ENCODE measurements at regions not wholly inside any gene's neighbourhood (a gene's known extent, or its start where the extent isn't known, plus 50 kb on each side); places are given as distances from the start of the nearest gene placed in this dataset.

DNA sequence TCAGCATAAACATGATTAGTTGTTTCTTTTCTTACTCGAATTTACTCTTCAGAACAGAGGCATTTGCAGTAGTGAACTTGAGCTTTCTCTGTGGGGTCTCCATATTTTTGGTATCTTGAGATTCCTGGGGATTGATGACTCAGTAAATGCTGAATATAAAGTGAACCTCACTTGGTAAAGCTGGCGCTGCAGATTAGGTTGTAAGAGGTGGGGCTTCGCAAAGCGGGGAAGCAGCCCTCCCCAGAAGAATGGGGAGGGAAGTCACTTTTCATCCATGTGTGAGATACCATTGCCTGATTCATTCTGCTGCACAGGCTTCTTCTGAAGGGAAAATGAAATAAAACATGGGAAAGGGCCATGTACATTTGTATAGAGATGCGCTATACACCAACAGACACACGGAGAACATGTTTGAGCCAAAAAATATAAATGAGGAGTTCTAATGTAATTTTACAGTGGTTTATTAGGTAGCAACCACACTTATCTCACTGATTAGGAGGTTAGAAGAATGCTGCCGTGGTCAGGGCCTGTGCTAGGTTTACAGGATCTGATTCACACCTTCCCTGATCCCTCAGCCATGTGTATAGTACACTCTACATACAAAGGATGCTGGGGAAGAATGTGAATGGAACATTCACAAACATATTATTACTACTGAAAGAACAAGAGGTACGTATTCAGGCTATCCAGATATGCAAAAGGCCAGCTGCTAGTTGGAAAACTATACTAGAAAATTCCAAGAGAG is 63.5 kb downstream of the DNTTIP2 start:
- FAIRE-seq (no peak), DNase-seq (ENCODE audit: low spot score) (no peak)

DNA sequence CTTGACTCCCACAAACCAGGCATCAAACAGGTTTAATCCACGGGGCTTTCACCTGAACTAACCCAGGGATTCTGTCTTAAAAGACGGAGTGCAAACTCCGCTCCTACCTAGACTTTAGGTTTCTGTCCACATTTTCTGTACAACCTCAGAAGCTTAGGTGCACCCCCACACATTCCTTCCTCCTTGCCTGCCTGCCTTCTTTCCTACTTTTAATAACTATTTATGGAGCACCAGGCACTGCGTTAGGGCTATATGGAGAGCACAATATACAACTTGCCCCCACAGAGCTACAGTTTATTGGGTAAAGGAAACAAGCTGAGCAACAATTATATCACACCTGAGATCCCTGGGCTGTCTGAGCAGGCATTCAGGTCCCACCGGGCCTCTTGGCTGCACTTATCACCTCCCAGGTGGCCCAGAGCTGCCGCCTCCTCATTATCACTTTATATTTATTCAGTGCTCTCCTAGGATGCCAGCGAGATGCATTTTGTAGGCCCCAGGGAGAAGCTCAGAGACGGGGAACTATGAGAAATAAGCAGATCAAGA is 64.1 kb downstream of the DNTTIP2 start:
- FAIRE-seq: no peak
- DNase-seq (ENCODE audit: low spot score): no peak

DNA sequence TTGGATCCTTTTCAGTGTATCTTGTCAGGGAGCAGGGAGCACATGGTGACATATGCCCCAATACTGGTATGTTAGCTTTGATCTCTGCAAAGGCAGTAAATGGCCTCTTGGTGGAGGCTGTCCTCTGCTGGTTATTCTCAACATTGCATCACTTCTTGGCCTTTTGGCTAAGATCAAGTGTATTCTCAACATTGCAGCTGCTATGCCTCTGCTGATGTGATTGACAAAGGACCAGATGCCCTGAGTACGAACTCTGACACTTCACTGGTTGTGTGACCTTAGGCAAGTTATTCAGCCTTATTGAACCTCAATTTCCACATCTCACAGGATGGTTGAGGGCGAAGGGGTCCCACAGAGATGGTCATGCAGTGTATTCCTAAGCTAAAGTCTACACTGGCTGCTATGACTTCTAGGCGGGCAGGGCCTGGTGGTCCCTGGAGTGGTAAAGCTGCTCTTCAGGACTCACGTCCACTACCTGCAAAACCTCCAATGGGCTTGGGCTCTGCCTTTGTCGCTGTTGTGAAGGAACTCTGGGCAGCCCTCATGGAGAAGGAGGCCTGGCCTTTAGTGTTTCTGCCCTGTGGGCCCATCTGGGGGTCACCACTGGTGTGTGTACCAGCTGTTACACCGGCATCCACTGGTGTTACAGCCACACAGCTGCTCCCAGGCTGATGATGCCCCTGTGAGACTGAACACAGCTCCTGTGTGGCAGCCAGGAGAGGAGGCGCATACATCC is 64.8 kb downstream of the DNTTIP2 start:
- peak; percentile 73 for FAIRE-seq
- DNase-seq (ENCODE audit: low spot score): peak; percentile 70

DNA sequence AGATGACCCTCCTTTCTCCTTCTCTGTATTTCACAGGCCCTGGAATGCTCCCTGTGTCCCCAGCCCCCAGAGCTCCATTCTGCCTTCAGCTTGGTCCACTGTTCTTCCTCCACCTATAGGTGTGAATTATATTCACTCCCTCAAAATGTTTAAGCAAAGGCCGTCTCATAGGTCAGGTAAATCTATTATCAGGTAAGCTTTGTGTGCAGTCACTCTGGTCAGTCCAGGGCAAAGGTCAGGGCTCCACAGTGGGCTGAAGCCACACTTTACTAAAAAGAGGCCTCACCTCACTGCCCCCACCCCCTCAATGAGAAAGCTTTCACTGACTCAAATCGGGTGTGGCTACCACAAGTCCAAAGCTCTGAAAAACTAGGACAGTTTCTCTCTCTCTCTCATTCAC is 65.9 kb downstream of the DNTTIP2 start:
- FAIRE-seq: no peak
- no peak for DNase-seq (ENCODE audit: low spot score)

DNA sequence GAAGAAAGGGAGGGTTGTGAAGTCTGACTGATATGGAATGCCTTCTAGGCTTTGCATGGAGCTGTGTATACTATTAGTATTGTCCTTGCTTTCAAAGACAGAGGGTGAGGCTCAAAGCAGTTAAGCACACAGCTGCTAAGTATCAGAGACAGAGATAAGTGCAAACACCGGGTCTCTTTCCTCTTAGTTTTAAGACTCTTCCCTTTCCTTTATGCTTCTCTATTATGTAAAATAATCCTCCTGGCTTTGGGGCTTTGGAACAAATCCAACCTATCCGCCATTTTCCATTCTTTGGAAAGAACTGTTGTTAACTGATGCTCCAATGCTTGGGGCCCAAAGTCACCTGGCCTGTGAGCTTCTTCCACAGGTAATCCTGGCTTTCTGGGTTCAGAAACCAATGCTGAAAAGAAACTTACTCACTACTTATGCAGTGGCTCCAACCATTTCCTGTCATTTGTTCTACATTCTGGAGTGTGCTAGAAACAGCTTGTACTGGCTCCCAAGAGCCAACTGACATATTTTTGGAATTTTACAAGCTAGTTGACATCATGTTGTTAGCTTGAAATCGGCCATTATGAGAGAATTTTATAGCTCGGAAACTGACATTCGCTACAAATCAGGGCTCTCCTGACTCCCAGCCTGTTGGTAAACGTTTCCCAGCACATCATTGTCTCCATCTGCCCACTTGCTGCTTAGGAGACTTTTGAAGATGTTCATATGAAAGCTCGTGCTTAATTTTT is 67.5 kb downstream of the DNTTIP2 start:
- DNase-seq (ENCODE audit: low spot score) (no peak), FAIRE-seq (no peak)

DNA sequence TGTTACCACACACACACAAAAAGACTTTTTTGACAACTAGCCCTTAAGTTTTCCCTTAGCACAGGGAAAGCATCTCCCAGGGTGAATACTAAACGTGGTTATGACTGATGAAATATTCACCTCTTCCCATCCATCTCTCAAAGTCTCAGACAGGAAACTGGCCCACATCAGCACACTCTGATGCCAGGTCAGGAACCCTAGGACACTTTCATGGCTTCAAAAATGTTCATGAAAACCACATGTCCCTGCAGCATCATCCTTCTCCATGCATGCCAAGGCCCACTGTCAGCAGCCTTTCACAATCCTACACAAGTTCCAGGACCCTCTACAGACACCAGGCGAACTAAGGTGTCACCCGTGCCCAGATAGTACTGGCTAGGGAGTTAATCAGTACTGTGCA is 68.7 kb downstream of the DNTTIP2 start:
- FAIRE-seq: no peak

DNA sequence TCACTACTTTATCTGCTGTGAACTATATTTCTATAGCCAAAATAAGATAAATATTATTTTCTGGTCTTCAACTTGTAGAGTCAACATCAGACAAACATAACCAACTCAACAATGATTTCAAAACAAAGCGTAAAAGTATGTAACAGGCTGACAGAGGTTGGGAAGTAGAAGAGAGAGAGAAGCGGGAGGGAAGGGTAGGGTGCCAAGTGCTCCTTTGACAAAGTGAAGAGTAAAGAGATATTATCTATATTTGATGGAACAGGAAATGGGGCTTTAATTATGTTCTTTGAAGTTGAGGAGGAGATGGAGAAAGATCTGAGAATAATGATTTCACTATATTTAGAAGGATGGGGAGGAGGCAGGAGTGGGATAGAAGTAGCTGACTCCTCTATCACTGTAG is 70.1 kb downstream of the DNTTIP2 start:
- no peak for DNase-seq (ENCODE audit: low spot score)

More for the DNA sequence above, 68.7 kb downstream of the DNTTIP2 start:
- DNase-seq (ENCODE audit: low spot score): no peak

DNA sequence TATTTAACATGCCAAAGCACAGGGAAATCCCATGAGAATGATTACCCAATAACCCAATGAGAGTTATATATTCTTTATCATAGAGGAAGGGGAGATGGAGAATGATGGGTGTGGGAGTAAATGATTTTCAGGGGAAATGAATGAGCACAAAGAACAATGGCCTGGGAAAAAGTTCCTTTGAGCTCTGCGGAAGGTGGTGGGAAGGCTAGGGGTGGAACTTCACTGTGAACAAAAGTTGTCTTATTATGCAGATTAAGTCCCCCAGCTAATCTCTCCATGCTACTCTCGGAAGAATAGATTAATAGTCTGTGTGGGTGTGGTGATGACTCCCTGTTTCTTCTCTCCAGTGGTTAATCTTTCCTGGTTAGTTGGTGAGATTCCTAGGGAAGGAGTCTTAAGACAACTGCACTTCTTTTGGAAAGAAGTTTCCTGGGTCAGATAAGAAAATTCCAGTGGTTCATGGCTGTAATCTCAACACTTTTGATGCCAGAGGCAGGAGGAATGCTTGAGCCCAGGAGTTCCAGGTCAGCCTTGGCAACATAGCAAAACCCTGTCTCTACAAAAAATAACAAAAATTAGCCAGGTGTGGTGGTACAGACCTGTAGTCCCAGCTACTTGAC is 71.6 kb downstream of the DNTTIP2 start:
- no peak for FAIRE-seq
- DNase-seq (ENCODE audit: low spot score): no peak

More for the DNA sequence above, 70.1 kb downstream of the DNTTIP2 start:
- FAIRE-seq: no peak

DNA sequence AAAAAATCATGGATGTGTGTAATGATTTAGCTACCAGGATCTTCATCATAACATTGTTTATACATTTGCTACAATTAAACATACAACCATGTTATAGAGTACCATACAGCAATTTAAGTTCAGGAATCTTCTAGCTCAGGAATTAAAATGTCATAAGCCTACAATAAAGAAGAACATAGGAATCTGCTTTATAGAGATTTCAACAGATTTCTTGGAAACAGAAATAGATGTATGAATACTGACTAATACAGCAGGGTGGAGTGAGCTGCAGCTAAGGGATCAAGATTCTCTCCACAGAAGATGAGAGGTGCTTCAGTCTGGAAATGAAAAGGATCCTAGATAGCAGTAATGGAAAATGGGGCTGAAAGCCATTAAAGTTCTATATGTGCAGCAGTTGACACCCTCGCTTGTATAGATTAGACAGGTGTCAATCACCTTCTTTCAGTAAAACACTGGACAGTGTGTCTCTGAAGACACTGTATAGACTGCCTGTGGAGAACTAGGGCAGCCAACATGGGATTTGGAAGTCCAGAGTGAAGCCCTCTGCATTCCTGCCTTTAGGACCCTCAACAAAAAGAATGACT is 73.9 kb downstream of the DNTTIP2 start:
- FAIRE-seq: no peak

DNA sequence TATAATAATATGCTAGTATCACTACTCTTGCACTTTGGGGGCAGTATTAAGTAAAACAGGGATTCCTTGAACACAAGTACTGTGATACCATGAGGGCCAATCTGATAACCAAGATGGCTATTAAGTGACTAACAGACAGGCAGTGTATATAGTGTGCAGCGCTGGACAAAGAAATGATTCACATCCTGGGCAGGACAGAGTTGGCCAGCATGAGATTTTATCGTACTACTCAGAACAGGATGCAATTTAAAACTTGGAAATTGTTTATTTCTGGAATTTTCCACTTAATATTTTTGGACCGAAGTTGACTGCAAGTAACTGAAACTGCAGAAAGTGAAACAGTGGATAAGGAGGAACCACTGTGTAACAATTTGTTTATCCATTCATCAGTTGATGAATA is 74.6 kb downstream of the DNTTIP2 start:
- FAIRE-seq: no peak

More for the DNA sequence above, 73.9 kb downstream of the DNTTIP2 start:
- DNase-seq (ENCODE audit: low spot score): no peak

DNA sequence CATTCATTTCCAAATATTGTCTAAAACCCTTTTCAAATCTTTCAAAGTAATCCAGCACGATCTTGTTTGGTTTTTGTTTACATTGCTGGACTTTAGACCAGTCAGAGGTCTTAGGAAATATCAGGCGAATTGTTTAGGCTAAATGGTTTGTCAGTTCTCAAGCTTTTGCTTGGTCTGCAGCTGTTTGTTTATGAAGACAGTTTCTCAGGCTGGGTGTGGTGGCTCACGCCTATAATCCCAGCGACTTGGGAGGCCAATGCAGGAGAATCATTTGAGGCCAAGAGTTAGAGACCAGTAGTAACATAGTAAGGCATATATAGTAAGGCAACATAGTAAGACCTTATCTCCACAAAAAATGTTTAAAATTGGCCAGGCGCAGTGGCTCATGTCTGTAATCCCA is 77.5 kb downstream of the DNTTIP2 start:
- FAIRE-seq (no peak), DNase-seq (ENCODE audit: low spot score) (no peak)

More for the DNA sequence above, 74.6 kb downstream of the DNTTIP2 start:
- peak; percentile 49 for DNase-seq (ENCODE audit: low spot score)

DNA sequence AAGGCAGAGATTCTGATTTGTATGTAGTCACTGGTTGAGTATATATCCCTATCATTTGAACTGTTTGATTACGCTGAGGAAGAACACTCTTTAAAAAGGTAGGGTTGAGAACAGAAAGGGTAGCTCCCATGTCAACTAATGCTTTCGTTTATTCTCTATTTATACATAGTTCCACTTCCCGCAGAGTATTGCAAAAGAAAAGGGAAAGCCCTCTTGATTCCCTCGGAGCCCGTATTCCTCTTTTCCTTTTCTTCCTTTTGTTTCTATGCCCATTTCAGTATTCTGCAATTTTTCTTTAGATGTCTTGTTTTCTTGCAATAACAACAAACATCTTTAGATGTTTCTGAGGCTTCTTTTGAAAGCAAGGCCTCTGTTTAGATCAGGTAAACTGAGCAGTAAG is 78.2 kb downstream of the DNTTIP2 start:
- no peak for FAIRE-seq
- no peak for DNase-seq (ENCODE audit: low spot score)

DNA sequence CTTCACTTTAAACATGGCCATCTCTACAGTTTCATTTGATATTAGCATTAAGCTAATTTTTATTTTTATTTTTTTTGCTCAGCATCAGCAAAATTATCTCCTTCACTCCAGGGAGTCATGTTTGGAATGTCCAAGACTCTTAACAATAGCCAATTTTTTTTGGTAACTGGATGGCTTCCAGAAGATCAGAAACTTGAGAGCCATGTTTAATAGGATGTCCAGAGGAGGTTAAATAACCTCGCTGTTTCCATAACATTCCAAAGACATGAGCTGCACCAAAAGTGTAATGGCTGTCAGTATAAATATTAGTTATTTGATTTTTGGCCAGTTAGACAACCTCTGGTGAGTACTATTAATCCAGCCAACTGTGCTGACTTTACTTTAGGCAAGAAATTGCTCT is 80.7 kb downstream of the DNTTIP2 start:
- FAIRE-seq: no peak
- DNase-seq (ENCODE audit: low spot score): peak; percentile 44

DNA sequence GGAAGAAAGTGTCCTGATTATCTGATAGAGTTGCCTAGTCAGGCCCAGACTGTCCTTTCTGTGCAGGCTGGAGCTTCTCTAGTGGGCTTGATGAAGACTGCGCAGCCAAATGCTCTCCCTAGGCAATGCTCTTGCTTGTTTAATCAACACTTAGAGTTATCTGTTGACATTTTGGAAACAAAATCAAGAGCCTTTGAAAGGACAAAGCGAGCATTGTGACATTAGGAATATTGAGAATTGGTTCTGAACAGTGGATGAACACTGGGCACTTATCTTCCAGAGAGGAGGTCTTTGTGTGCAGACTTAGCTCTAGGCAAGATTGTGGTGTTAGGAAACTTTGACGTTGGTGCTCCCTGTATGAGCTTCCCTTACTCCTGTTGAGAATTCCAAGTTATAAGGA is 94.5 kb downstream of the DNTTIP2 start:
- FAIRE-seq (no peak), DNase-seq (ENCODE audit: low spot score) (no peak)

DNA sequence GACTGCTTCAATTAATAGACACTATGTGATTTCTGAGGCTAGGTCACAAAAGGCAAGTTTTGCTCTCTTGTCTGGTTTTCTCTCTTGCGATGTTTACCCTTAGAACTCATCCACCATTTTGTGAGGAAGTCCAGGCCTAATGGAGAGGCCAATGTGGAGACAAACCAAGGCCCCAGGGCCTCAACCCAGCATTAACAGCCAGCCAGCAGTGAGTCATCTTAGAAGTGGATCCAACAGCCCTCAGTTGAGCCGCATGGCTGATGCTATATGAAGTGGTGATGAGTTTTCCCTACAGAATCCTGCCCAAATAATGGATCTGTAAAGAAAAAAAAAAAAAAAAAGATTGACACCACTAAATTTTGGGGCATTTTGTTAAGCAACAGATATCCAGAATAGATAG is 95.1 kb downstream of the DNTTIP2 start:
- FAIRE-seq (no peak), DNase-seq (ENCODE audit: low spot score) (no peak)

DNA sequence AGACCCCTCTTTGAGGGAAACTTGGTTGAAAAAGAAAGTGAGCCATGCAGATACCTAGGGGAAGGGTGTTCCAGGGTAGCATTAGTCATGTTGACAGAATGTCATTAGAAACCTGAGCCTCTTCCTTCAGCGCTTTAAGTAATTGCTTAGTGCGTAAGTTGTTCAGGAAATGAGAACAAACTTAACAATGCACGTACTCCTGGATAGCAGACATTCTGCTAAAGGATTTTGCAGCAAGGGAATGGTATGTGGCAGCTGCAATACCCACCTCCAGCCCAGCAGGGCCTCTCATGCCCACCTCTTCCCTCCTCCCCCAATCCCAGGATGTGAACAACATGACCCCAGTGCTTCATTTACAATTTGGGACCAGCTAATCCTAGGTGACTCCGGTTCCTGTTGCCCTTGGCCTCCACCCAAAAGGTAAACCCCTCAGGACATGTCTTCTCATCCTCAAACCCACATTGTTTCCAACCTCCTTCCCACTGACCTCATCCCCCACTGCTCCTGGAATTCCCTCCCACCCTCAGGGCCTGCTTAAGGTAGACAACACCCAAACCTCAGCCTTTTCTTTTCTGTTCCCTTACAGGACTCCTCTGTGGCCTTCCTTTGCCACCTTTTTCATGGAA is 98.0 kb upstream of the BCAR3 start:
- DNase-seq (ENCODE audit: low spot score) (peak; percentile 82), FAIRE-seq (peak; percentile 66)

DNA sequence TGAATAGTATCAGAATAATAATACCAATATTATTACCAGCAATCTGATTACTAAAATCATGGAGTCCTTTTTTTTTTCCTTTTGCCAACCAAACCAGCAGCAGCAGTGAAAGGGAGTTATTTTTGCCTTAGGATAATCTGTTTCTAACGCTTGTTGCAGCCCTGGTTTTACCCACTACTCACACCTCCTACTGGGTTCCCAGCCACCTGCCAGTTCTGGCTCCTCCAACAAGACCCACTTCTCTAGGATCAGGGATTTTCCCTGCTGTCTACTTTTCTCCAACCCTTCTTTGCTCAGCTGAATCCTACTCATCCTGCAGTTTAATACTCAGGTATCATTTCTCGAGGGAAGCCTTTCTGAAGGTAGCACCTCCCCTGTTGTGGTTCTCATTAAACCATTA is 96.8 kb upstream of the BCAR3 start:
- no peak for FAIRE-seq
- no peak for DNase-seq (ENCODE audit: low spot score)

DNA sequence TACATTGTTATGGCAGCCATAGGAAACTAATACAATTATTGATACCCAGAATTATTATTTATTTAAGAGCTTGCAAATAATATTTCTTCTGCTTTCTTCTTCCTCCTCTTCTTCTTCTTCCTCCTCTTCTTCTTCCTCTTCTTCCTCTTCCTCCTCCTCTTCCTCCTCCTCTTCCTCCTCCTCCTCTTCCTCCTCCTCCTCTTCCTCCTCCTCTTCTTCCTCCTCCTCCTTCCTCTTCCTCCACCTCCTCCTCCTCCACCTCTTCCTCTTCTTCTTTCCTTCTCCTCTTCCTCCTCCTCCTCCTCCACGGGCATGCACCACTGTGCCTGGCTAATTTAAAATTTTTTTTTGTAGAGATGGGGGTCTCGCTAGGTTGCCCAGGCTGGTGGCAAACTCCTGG is 95.6 kb upstream of the BCAR3 start:
- DNase-seq (ENCODE audit: low spot score) (no peak), FAIRE-seq (no peak)

DNA sequence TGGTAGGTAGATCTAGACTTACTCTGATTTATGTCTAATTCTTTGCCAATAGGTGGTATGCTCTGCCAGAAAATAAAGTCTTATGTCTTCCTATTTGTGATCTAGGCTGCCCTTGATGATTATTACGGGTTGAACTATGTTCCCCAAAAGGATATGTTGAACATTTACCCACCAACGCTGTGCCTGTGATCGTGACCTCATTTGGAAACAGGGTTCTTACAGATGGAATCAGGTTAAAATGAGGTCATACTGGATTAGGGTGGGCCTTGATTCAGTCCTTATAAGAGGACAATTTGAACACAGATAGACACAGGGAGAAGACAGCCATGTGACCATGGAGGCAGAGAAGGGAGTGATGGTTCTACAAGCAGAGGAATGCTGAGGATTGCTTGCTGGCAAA is 95.1 kb upstream of the BCAR3 start:
- FAIRE-seq: no peak
- no peak for DNase-seq (ENCODE audit: low spot score)

DNA sequence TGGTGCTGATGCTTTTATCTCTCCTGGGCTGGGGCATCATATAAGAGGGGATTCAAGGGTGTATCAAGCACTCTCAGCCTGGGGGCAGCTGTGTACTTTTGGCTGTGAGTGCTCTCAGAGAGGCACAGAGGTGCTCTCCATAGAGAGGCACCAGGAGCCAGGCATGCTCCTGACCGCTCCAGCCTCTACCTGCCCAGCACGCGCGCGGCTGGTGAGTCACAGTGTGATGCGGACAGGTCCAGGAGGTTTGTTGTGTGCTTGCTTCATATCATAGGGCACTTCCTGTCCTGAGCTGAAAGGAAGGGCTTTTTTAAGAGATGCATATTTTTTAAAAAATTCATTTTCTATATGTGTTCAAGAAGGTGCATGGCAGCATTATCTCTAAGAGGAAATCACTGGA is 93.6 kb upstream of the BCAR3 start:
- FAIRE-seq: no peak
- DNase-seq (ENCODE audit: low spot score): peak; percentile 55

DNA sequence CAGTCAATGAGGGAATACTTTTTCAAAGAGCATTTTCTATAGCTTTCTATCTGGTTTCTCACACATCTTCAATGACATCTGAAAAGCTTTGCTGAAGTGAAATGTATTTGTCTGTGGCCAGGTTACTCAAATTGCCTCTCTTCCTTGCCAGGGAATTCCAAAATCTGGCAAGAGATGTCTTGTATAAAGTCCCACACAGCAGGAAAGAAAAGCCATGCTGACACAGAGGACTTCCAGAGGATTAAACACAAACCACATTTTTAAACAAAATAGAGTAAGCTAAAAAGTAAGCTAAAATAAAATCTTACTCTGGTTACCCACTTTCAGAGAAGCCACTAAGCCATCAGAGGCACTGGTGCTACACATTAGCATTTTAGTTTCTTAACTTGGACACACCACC is 93.1 kb upstream of the BCAR3 start:
- FAIRE-seq: no peak
- DNase-seq (ENCODE audit: low spot score): no peak
